H1 (cell line): ENCODE measurements at regions not wholly inside any gene's neighbourhood (a gene's known extent, or its start where the extent isn't known, plus 50 kb on each side); places are given as distances from the start of the nearest gene placed in this dataset.

Experiments used
- EGR1 ChIP-seq: IDR thresholded peaks from 2 replicates; pipeline ENCODE4 v1.6.1; 2011; ENCODE audit warnings: low read depth, low read length, borderline replicate concordance
- EZH2 ChIP-seq: fragments of 200-600 bp; sonication (generic); IDR thresholded peaks from 2 replicates; pipeline ENCODE4 v1.7.1; 2012; ENCODE audit warnings: low read depth, mild to moderate bottlenecking, moderate library complexity, low read length, inconsistent platforms; ENCODE audit not compliant: severe bottlenecking
- SP1 ChIP-seq: IDR thresholded peaks from 2 replicates; pipeline ENCODE4 v1.6.1; 2011; ENCODE audit warnings: low read depth, low read length
- SRF ChIP-seq: IDR thresholded peaks from 2 replicates; pipeline ENCODE4 v1.6.1; 2011; ENCODE audit warnings: mild to moderate bottlenecking, low read depth, low read length, moderate library complexity
- TAF1 ChIP-seq: IDR thresholded peaks from 2 replicates; pipeline ENCODE4 v1.6.1; 2011; ENCODE audit warnings: mild to moderate bottlenecking, low read depth, low read length
- TAF7 ChIP-seq: optimal IDR thresholded peaks from 2 replicates; pipeline ENCODE3; 2011; ENCODE audit warnings: low read depth, mild to moderate bottlenecking, inconsistent platforms, low read length, moderate library complexity, borderline replicate concordance
- YY1 ChIP-seq: IDR thresholded peaks from 2 replicates; pipeline ENCODE4 v1.6.1; 2011; ENCODE audit warnings: low read depth, mild to moderate bottlenecking, low read length

- TF ChIP-seq EGR1: no peak
- no peak for TF ChIP-seq SP1
- no peak for TF ChIP-seq YY1
- no peak for TF ChIP-seq TAF7
- TF ChIP-seq SRF: no peak
- TF ChIP-seq TAF1: no peak
- no peak for TF ChIP-seq EZH2
- TF ChIP-seq, all 59 proteins: peak for 0
These were observed 560.7 kb downstream of the KCNJ18 start (continued) for GRCh38 chr17:22253007-22253406.
